ENCODE measurements at regions not wholly inside any gene's neighbourhood (a gene's known extent, or its start where the extent isn't known, plus 50 kb on each side); places are given as distances from the start of the nearest gene placed in this dataset.

DNA sequence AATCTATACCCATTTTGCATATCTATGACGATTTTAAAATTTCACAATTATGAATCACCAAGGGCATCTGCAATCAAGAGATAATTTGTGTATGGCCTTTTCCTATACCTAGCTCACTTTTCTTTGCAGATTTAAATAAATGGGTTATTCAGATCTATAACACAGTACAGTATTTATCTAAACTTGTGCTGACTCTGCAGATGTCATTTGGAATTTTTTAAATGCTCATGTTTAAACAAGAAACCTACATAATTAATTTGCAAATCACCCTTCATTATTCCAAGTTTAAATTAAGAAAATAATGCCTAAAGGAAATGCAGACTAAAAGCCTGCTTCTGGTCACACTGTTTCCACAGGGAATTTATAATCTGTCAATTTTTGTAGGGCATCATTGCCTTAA is 284.2 kb downstream of the SI start:
- Histone ChIP-seq H3K79me2 (ENCODE audit: insufficient read depth) (no peaks in the 10 kb centered on the region), H3K4me2 (no peak overlapping the region), H3F3A (replicated peaks; ENCODE audit: insufficient read depth) (no peaks in the 10 kb centered on the region), H4K20me1 (ENCODE audit: insufficient read depth) (no peaks in the 10 kb centered on the region), H3K4me3 (ENCODE audit: low read depth in 2 of 2, low read length in 1 of 2) (no peak overlapping the region), H3K9ac (no peak overlapping the region), H3K27me3 (ENCODE audit: insufficient read depth) (no peaks in the 10 kb centered on the region), H2AFZ (ENCODE audit: low read depth) (no peak overlapping the region), H3K9me2 (no peaks in the 10 kb centered on the region), H3K27ac (ENCODE audit: low read depth in 2 of 2, low read length in 1 of 2) (no peak overlapping the region), H3K36me3 (replicated peaks in 1 of 2; ENCODE audit: control insufficient read depth in 1 of 2, insufficient read depth in 2 of 2, low read length in 1 of 2) (no peaks in the 10 kb centered on the region), H3K9me3 (no peaks in the 10 kb centered on the region), H3K4me1 (ENCODE audit: control insufficient read depth in 1 of 2, insufficient read depth in 2 of 2, low read depth in 1 of 2, low read length in 1 of 2) (no peaks in the 10 kb centered on the region)
- 13% methylated on average over 1 of the region's 1 CpG for WGBS (ENCODE audit: low lambda C conversion rate)
- ChIA-PET POLR2A (no interaction called here), CTCF (no interaction called here)
- DNase-seq = no peak
- no peak for TF ChIP-seq TCF12 (IDR thresholded peaks at IDR 0.05)
- no peak for TF ChIP-seq TEAD4 (IDR thresholded peaks at IDR 0.05; ENCODE audit: borderline replicate concordance, insufficient read depth)
- no peak for TF ChIP-seq ELF1 (IDR thresholded peaks at IDR 0.05)
- TF ChIP-seq, protein P1, sequence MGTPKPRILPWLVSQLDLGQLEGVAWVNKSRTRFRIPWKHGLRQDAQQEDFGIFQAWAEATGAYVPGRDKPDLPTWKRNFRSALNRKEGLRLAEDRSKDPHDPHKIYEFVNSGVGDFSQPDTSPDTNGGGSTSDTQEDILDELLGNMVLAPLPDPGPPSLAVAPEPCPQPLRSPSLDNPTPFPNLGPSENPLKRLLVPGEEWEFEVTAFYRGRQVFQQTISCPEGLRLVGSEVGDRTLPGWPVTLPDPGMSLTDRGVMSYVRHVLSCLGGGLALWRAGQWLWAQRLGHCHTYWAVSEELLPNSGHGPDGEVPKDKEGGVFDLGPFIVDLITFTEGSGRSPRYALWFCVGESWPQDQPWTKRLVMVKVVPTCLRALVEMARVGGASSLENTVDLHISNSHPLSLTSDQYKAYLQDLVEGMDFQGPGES (IDR thresholded peaks at IDR 0.05; ENCODE audit: low read depth, low read length) = no peak
- TF ChIP-seq, protein P2, sequence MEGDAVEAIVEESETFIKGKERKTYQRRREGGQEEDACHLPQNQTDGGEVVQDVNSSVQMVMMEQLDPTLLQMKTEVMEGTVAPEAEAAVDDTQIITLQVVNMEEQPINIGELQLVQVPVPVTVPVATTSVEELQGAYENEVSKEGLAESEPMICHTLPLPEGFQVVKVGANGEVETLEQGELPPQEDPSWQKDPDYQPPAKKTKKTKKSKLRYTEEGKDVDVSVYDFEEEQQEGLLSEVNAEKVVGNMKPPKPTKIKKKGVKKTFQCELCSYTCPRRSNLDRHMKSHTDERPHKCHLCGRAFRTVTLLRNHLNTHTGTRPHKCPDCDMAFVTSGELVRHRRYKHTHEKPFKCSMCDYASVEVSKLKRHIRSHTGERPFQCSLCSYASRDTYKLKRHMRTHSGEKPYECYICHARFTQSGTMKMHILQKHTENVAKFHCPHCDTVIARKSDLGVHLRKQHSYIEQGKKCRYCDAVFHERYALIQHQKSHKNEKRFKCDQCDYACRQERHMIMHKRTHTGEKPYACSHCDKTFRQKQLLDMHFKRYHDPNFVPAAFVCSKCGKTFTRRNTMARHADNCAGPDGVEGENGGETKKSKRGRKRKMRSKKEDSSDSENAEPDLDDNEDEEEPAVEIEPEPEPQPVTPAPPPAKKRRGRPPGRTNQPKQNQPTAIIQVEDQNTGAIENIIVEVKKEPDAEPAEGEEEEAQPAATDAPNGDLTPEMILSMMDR (IDR thresholded peaks at IDR 0.05) = no peak
- TF ChIP-seq, protein P3, sequence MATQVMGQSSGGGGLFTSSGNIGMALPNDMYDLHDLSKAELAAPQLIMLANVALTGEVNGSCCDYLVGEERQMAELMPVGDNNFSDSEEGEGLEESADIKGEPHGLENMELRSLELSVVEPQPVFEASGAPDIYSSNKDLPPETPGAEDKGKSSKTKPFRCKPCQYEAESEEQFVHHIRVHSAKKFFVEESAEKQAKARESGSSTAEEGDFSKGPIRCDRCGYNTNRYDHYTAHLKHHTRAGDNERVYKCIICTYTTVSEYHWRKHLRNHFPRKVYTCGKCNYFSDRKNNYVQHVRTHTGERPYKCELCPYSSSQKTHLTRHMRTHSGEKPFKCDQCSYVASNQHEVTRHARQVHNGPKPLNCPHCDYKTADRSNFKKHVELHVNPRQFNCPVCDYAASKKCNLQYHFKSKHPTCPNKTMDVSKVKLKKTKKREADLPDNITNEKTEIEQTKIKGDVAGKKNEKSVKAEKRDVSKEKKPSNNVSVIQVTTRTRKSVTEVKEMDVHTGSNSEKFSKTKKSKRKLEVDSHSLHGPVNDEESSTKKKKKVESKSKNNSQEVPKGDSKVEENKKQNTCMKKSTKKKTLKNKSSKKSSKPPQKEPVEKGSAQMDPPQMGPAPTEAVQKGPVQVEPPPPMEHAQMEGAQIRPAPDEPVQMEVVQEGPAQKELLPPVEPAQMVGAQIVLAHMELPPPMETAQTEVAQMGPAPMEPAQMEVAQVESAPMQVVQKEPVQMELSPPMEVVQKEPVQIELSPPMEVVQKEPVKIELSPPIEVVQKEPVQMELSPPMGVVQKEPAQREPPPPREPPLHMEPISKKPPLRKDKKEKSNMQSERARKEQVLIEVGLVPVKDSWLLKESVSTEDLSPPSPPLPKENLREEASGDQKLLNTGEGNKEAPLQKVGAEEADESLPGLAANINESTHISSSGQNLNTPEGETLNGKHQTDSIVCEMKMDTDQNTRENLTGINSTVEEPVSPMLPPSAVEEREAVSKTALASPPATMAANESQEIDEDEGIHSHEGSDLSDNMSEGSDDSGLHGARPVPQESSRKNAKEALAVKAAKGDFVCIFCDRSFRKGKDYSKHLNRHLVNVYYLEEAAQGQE (IDR thresholded peaks at IDR 0.05; ENCODE audit: low read depth, low read length) = no peak

DNA sequence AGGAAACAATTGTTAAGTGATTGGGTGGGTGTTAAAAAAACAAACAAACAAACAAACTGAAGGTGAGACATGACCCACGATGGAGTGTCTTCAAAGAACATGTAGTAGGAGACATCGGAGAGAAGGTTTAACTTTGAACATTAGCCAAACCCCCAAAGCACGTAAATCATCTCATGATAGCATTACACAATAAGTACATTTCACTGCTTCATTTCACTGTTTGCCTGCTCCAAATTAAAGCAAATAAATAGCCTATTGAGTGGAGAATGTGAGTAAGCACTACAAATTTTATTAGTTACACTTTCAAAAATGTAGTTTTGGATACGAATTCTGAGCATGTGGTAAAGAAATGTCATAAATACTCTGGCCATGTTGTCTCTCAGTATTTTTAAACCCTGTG is 287.0 kb downstream of the SI start:
- no peak overlapping the region for H3K4me3 ChIP-seq (ENCODE audit: low read depth in 2 of 2, low read length in 1 of 2)
- H3K4me2 ChIP-seq = no peak overlapping the region
- H3K27me3 ChIP-seq (ENCODE audit: insufficient read depth) = no peaks in the 10 kb centered on the region
- H3K27ac ChIP-seq (ENCODE audit: low read depth in 2 of 2, low read length in 1 of 2) = no peak overlapping the region
- WGBS (ENCODE audit: low lambda C conversion rate) = 27% methylated on average over 4 of the region's 4 CpGs
- no peaks in the 10 kb centered on the region for H4K20me1 ChIP-seq (ENCODE audit: insufficient read depth)
- ChIA-PET POLR2A (no interaction called here), CTCF (no interaction called here)
- H3K9me3 ChIP-seq = no peaks in the 10 kb centered on the region
- H3K36me3 ChIP-seq (replicated peaks in 1 of 2; ENCODE audit: control insufficient read depth in 1 of 2, insufficient read depth in 2 of 2, low read length in 1 of 2) = no peaks in the 10 kb centered on the region
- no peak overlapping the region for H2AFZ ChIP-seq (ENCODE audit: low read depth)
- H3K4me1 ChIP-seq (ENCODE audit: control insufficient read depth in 1 of 2, insufficient read depth in 2 of 2, low read depth in 1 of 2, low read length in 1 of 2) = no peaks in the 10 kb centered on the region
- no peak for DNase-seq
- H3K9ac ChIP-seq = no peak overlapping the region
- no peaks in the 10 kb centered on the region for H3K79me2 ChIP-seq (ENCODE audit: insufficient read depth)
- no peaks in the 10 kb centered on the region for H3K9me2 ChIP-seq
- no peaks in the 10 kb centered on the region for H3F3A ChIP-seq (replicated peaks; ENCODE audit: insufficient read depth)
- TF ChIP-seq, protein P4, sequence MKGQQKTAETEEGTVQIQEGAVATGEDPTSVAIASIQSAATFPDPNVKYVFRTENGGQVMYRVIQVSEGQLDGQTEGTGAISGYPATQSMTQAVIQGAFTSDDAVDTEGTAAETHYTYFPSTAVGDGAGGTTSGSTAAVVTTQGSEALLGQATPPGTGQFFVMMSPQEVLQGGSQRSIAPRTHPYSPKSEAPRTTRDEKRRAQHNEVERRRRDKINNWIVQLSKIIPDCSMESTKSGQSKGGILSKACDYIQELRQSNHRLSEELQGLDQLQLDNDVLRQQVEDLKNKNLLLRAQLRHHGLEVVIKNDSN (IDR thresholded peaks at IDR 0.05; ENCODE audit: borderline replicate concordance, low read depth) = no peak
- no peak for TF ChIP-seq SMC3 (IDR thresholded peaks at IDR 0.05; ENCODE audit: low read depth, low read length)
- TF ChIP-seq TEAD4 (IDR thresholded peaks at IDR 0.05; ENCODE audit: borderline replicate concordance, insufficient read depth) = no peak
- no peak for TF ChIP-seq TAF1 (IDR thresholded peaks at IDR 0.05; ENCODE audit: borderline replicate concordance, low read depth, low read length)
- TF ChIP-seq EZH2phosphoT487 (IDR thresholded peaks at IDR 0.05; ENCODE audit: borderline replicate concordance, low read depth) = no peak
- TF ChIP-seq, protein P5, sequence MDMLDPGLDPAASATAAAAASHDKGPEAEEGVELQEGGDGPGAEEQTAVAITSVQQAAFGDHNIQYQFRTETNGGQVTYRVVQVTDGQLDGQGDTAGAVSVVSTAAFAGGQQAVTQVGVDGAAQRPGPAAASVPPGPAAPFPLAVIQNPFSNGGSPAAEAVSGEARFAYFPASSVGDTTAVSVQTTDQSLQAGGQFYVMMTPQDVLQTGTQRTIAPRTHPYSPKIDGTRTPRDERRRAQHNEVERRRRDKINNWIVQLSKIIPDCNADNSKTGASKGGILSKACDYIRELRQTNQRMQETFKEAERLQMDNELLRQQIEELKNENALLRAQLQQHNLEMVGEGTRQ (IDR thresholded peaks at IDR 0.05; ENCODE audit: borderline replicate concordance, low read depth, low read length) = no peak
- no peak for TF ChIP-seq SIN3A (IDR thresholded peaks at IDR 0.05; ENCODE audit: borderline replicate concordance, low read depth, low read length)
- TF ChIP-seq, protein P3 (IDR thresholded peaks at IDR 0.05; ENCODE audit: low read depth, low read length) = no peak
- no peak for TF ChIP-seq YY1 (IDR thresholded peaks at IDR 0.05; ENCODE audit: low read depth)
- no peak for TF ChIP-seq RAD21 (IDR thresholded peaks at IDR 0.05; ENCODE audit: low read length)
- no peak for TF ChIP-seq ELF1 (IDR thresholded peaks at IDR 0.05)

Data from SK-N-SH (cell line).